ENCODE measurements at regions not wholly inside any gene's neighbourhood (a gene's known extent, or its start where the extent isn't known, plus 50 kb on each side); places are given as distances from the start of the nearest gene placed in this dataset.

DNA sequence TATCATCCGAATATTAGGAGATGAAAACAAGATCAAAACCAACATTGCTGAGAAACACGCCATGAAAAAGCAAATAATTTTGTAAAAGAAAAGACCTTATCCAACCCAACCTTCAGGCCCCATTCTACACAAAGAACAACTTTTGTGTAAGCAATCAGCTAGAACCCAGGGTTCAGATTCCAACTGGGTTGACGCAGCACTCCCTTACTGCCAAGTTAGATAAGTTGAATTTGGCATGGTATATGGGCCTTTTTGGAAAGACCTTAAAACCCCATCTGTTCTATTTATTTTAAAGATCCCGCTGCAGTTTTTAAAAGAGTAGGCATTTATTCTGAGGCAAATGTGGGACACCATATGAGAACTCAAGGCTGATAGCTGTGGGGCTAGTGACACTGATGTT, 2033.8 kb upstream of the WWC1 start:
- Histone ChIP-seq H3K9me3 (ENCODE audit: control insufficient read depth, low read length) (no peaks in the 10 kb centered on the region), H3K4me3 (ENCODE audit: low read length) (no peak overlapping the region), H3K27me3 (ENCODE audit: control insufficient read depth, insufficient read depth, low read length, poor library complexity, severe bottlenecking) (no peaks in the 10 kb centered on the region), H3K9ac (ENCODE audit: extremely low read depth, low read length, poor library complexity, severe bottlenecking) (no peak overlapping the region), H3K36me3 (ENCODE audit: control insufficient read depth, insufficient read depth, low read length) (no peaks in the 10 kb centered on the region), H3K4me1 (ENCODE audit: control insufficient read depth, insufficient read depth, low read length) (peaks cover 3% of the 10 kb centered on the region), H3K27ac (ENCODE audit: low read depth, low read length) (no peak overlapping the region)
- TF ChIP-seq, protein P1, sequence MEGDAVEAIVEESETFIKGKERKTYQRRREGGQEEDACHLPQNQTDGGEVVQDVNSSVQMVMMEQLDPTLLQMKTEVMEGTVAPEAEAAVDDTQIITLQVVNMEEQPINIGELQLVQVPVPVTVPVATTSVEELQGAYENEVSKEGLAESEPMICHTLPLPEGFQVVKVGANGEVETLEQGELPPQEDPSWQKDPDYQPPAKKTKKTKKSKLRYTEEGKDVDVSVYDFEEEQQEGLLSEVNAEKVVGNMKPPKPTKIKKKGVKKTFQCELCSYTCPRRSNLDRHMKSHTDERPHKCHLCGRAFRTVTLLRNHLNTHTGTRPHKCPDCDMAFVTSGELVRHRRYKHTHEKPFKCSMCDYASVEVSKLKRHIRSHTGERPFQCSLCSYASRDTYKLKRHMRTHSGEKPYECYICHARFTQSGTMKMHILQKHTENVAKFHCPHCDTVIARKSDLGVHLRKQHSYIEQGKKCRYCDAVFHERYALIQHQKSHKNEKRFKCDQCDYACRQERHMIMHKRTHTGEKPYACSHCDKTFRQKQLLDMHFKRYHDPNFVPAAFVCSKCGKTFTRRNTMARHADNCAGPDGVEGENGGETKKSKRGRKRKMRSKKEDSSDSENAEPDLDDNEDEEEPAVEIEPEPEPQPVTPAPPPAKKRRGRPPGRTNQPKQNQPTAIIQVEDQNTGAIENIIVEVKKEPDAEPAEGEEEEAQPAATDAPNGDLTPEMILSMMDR (conservative IDR thresholded peaks at IDR 0.05) = no peak
- Mint-ChIP-seq H3K4me1 (peaks cover 15% of the 10 kb centered on the region), H3K9me3 (no peaks in the 10 kb centered on the region), H3K27me3 (ENCODE audit: insufficient read depth) (peaks cover 5% of the 10 kb centered on the region), H3K36me3 (ENCODE audit: low read depth) (no peaks in the 10 kb centered on the region), H3K27ac (no peak overlapping the region), H3K4me3 (no peak overlapping the region)
- no peak for DNase-seq
- 96 to 100% methylated on average over 1 to 4 of the region's 4 CpGs for whole genome bisulfite sequencing, 2 experiments (ENCODE audit: insufficient coverage in 1 of 2, insufficient read length in 1 of 2)

DNA sequence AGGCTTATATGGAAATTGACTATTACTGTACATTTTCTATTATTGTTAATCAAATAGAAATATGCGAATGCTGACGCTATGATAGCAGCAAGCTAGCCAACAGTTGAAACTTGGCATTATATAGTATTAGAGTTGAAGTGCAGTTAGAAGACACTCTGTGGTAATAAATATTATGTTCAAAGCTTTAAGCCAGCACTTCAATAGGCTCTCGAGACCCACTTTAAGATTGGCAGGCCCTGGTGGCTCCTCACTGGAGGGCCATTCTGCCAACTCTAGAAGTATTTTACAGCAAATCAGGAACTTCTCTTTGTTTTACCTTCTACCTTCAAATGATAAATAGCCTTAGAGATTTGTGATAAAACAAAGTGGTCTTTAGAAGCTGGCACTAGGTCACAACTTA, 2029.0 kb upstream of the WWC1 start:
- peaks cover 4% of the 10 kb centered on the region for H3K27me3 Mint-ChIP-seq (ENCODE audit: insufficient read depth)
- peaks cover 3% of the 10 kb centered on the region for H3K4me1 ChIP-seq (ENCODE audit: control insufficient read depth, insufficient read depth, low read length)
- TF ChIP-seq, protein P1 (conservative IDR thresholded peaks at IDR 0.05) = no peak
- no peaks in the 10 kb centered on the region for H3K27me3 ChIP-seq (ENCODE audit: control insufficient read depth, insufficient read depth, low read length, poor library complexity, severe bottlenecking)
- no peak overlapping the region for H3K4me3 ChIP-seq (ENCODE audit: low read length)
- no peaks in the 10 kb centered on the region for H3K36me3 ChIP-seq (ENCODE audit: control insufficient read depth, insufficient read depth, low read length)
- no peaks in the 10 kb centered on the region for H3K9me3 Mint-ChIP-seq
- H3K9me3 ChIP-seq (ENCODE audit: control insufficient read depth, low read length) = no peaks in the 10 kb centered on the region
- WGBS, 2 experiments (ENCODE audit: insufficient coverage in 1 of 2, insufficient read length in 1 of 2) = 96 to 100% methylated on average over 2 to 3 of the region's 3 CpGs
- no peak for DNase-seq
- peaks cover 15% of the 10 kb centered on the region for H3K4me1 Mint-ChIP-seq
- H3K27ac Mint-ChIP-seq = no peak overlapping the region
- no peak overlapping the region for H3K9ac ChIP-seq (ENCODE audit: extremely low read depth, low read length, poor library complexity, severe bottlenecking)
- no peak overlapping the region for H3K27ac ChIP-seq (ENCODE audit: low read depth, low read length)
- no peaks in the 10 kb centered on the region for H3K36me3 Mint-ChIP-seq (ENCODE audit: low read depth)
- H3K4me3 Mint-ChIP-seq = no peak overlapping the region

DNA sequence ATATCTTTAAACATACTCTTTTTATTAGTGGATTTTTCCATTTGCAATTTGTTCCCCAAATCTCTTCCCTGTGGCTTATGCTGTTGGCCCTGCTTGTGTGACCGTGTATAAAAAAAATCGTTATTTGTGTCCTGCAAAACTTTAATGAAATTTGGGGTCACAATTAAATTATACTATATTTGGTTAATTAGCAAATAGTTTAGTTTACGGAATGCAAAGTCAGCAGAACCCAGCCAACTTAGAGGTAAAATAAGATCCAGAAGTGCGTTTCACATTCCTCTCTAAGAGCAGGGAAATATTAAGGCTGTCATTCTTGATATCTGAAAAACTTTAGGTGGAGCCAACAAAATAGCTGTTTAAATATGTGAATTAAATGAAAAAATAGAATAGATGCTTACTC, 2023.5 kb upstream of the WWC1 start:
- WGBS, 2 experiments (ENCODE audit: insufficient coverage in 1 of 2, insufficient read length in 1 of 2) = 97 to 100% methylated on average over 2 to 3 of the region's 4 CpGs
- Histone ChIP-seq H3K27me3 (ENCODE audit: control insufficient read depth, insufficient read depth, low read length, poor library complexity, severe bottlenecking) (no peaks in the 10 kb centered on the region), H3K36me3 (ENCODE audit: control insufficient read depth, insufficient read depth, low read length) (no peaks in the 10 kb centered on the region), H3K9ac (ENCODE audit: extremely low read depth, low read length, poor library complexity, severe bottlenecking) (no peak overlapping the region), H3K4me1 (ENCODE audit: control insufficient read depth, insufficient read depth, low read length) (no peaks in the 10 kb centered on the region), H3K4me3 (ENCODE audit: low read length) (no peak overlapping the region), H3K9me3 (ENCODE audit: control insufficient read depth, low read length) (no peaks in the 10 kb centered on the region), H3K27ac (ENCODE audit: low read depth, low read length) (no peak overlapping the region)
- TF ChIP-seq, protein P1 (conservative IDR thresholded peaks at IDR 0.05) = no peak
- H3K4me3 Mint-ChIP-seq = no peak overlapping the region
- no peaks in the 10 kb centered on the region for H3K36me3 Mint-ChIP-seq (ENCODE audit: low read depth)
- no peak overlapping the region for H3K27ac Mint-ChIP-seq
- DNase-seq = no peak
- no peaks in the 10 kb centered on the region for H3K27me3 Mint-ChIP-seq (ENCODE audit: insufficient read depth)
- H3K9me3 Mint-ChIP-seq = no peaks in the 10 kb centered on the region
- H3K4me1 Mint-ChIP-seq = peaks cover 5% of the 10 kb centered on the region

Measured in endodermal cell (in vitro differentiated cells).